Stimulated activated CD8-positive, alpha-beta memory T cell treated with anti-CD3 and anti-CD28 coated beads, Interleukin-15, amount 100 ng/mL, for 48 hours (primary cell): ENCODE measurements at regions not wholly inside any gene's neighbourhood (a gene's known extent, or its start where the extent isn't known, plus 50 kb on each side); places are given as distances from the start of the nearest gene placed in this dataset.

ENCODE experiments used
- DNase-seq, 2 donors: peaks; one replicate each; pipeline ENCODE4 v3.0.0-alpha.2; 2020; ENCODE audit warnings: low read depth in 2 of 2

DNA sequence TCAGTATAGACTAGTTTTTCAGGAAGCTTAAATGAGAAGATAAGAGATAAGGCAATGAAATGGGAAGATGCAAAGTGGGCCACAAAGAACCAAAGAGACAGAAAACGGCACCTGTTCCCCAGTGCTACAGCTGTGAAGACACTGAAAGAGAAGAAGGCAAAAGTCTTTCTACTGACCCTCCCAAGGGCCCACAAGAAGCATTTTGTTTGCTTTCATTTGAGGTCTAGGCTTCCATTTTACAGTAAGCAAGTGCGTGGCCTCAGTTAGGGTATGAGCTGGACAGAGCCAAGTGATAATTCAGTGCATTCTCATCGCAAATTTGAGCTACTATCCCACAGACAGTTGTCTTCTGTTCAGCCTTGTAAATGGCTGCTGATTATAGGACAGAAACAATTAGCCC lies 53.4 kb upstream of the STK17B start:
- DNase-seq = no peak

DNA sequence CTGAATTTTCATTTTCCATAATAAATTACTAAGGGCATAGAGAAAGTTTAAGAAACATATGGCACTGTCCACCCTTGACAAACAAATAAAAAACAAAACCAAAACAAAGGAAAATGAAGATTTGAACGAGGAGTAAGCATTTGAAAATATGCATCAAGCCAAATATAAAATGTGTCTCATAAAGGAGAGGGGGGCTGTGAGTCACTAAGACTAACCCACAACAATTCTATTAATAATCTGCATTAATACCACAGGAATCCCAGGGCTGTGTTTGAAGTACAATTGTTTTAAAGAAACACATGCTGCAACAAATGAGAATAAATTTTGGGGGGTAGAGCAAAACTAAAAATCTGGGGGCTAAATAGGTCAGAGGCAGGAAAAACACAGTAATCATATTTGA lies 53.8 kb upstream of the STK17B start:
- no peak for DNase-seq

DNA sequence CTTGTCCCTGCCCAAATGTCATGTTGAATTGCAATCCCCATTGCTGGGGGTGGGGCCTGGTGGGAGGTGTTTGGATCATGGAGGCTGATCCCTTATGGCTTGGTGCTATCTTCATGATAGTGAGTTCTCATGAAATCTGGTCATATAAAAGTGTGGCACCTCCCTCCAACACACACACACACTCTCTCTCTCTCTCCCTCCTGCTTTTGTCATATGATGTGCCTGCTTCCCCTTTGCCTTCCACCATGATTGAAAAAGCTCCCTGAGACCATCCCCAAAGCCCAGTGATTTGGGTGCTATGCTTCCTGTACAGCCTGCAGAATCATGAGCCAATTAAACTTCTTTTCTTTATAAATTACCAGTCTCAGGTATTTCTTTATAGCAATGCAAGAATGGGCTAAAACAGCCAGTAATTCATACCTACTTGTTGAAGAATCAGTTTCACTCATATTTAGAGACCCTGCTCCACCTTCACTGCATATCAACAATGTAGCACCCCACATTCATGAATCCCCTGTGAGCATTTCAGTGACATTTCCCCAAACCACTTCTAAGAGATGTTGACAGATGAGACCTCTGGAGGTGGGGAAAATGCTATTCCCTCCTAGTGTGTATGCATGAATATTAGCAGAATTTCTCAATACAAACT lies 54.8 kb upstream of the STK17B start:
- no peak for DNase-seq

- no peak for DNase-seq
These were observed 55.3 kb upstream of the STK17B start for GRCh38 chr2:196226707-196227065.

DNA sequence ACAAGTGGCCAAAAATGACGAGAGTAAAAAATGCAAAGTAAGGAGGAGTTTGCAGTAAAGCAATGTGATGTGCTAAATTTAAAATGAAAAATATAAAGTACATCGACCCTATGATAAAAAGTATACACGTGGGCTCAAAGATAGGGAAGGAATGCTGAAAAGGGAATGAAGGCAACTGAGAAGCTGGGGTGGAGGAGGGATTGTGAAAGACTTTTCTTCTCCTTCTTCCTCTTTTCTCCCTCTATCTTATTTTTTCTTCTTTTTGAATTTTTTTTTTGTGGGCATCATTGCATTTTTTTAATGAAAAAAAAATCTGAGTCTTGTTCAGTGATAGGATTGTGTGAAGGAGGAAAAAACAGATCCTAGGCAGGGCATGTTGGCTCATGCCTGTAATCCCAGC lies 57.6 kb upstream of the STK17B start:
- DNase-seq = no peak

DNA sequence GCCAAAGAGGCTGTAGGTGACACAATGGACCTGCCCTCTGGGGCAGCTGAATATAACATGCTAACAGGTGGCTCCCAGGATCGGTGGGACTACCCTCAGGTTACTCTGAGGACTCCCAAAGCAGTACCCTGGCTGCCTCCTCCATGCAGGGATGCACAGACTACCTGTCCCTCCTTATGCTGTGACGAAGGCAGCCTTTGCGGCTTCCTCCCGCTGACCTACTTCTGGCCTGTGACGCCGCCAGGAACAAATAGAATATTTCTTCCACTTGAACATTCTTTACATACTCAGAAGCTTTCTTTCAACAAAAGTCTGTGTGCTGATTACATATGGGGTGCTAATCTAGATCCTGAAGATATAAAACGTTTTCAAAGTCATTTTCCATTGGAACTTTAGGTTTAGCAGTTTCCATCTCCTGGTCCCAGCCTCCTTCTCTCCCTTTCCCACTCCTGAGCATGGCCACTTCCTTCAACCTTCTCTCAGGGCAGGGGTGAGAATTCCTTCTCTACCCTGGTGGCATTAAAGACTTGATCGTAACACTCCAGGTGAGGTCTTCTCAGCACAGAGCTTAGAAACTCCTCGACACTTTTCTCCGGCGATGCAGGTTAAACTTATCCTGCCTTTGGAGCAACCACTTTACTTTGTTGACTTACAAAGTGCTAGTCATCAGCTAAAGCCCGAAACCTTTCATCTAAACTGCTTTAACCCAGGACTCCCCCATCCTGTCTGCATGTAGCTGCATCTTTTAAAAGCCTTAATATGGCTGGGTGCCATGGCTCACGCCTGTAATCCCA lies 58.9 kb upstream of the STK17B start:
- no peak for DNase-seq

DNA sequence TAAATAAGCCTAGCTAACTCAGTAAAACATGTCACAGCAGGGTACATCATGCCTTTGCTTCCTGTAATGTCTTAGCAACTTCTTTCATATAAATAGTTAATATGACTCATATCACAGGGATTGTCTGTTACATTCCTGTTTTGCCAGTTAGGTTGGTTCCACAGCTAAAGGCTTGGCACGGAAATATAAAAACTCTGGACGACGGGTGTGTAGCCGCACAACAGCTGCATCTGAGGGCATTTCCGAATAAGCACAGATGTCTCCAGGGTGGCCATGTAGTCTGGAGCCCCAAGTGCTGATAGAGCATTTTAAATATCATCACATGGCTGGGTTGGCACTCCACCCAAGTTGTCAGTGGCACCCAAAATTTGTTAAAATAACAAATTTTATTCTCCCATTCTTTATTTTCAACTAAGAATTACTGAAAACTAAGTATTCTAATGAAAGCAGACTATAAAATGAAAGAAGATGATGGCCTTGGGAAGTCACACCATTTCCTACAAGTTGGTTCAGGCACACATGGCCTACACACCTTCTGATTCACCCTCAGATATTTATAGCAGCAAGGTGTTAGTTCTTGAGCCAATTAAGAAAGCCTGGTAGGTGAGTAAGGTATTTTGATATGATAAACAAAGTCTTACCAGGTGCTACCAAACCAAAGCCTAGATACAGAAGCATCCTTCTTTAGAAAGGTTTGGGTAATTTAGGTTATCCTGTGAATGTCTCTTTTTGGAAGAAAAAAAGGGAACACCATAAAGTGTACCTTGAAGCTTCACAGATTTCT lies 61.8 kb upstream of the STK17B start:
- DNase-seq = no peak

DNA sequence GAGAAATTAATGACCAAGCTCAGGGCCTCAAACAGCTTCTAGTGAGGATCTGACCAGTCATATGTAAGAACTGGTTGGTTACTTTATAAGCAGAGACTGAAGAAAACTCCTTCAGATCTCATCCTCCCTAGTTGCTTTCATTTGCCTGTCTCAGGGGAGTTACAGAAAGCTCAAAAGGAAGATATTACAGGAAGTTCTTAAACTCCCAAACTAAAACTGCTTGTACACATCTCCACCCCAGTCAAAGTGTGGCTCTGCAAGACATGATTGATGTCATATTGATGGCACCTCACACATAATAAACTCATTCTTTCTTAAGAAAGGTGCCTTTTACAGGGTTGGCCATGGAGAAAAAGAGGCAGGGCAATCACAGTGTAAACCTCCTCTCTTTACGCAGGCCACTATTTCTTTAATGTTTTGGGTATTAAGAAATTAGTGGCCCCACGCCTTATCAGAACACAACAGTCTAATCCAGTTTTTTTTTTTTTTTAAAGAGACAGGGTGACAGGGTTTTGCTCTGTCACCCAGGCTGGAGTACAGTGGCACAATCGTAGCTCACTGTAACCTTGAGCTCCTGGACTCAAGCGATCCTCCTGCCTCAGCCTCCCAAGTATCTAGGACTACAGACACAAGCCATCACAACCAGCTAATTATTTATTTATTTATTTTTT lies 62.6 kb upstream of the STK17B start:
- no peak for DNase-seq

DNA sequence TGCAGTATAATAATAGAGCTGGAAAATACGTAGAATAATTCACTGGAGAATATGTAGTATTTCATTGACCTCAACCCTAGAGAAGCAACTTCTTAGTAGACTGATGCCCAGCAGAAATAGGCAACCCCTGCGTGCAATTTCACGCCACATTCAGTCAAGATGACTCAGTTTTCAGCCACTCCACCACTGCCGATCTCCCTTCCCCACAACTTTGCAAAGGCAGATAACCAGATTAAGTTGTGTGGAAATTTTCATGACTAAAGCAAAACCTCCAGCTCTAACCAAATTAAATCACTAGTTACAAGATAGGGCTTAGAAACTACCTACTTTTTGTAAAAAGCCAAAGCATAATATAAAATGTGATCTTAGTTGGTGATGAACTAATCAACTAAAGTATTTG lies 63.3 kb upstream of the STK17B start:
- peak; percentile 66 to 67 for DNase-seq

DNA sequence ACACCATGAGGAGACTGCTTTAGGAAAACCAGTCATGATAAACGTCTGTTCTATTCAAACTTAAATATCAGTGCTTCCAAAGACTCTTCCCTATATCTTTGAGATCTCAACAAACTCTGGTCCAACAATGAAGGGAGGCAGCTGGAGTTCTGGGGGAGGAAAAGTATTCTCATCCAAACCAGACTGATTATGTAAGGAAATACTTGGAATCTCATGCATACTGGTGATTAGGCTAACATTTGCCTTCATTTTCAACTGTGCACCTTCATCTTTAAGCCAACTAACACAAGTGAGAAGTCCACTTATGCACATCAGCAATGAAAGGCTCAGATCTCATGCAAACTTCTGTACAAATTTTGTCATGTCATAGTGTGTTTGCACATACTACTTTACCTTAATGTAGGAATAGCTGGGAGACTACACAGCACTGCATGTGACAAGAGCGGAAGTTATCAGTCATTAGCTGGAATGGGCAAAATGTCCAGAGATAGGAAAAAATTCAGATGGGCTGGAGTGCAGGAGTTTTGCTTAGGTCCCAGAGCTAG lies 67.5 kb upstream of the STK17B start:
- no peak for DNase-seq

DNA sequence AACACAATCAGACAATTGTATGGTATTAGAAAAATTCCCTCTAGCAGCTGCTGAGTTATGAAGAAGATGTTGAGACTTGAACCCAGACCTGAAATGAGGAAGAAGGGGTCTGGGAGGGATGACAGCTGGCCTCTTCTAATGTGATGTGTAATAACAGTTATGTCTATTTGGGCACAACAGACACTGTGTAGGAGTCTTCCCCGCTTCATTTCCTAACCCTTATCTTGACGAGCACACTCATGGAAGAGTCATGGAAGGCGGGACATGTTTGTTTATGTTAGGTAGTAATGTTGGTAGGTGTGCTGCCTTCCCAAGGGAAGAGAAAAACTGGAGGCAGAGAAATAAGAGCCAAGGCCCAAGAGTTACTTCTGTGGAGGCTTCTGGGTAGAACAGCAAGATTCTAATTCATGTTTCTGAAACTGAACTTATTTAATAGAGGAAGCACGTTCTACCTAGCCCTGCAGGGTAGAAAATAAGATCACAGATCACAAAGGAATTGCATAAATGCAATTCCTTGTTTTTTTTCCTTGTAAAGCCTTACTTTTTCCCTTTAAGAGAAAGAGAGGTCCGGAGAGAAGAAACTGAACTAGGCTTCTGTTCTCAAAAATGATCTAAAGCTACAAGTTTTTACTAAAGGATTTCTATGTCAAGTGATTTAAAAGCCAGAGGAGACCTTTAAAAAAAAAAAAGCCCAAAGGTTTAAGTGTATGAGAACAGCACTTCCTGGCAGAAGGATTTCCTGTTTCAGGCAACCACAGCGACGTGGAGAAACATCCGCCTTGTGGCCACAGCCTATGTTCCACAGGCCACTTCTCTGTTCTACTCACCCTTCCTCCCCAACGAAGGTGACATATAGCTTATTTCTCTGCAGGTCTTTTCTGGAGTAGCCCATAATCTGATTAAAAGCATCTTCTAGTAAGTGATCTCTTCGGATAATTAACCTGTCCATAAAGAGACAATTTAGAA lies 68.5 kb upstream of the STK17B start:
- DNase-seq = peak; percentile 77

- no peak for DNase-seq
These were observed 69.8 kb upstream of the STK17B start for GRCh38 chr2:196241175-196241574.

- no peak for DNase-seq
These were observed 70.8 kb upstream of the STK17B start for GRCh38 chr2:196242131-196242620.

GRCh38 chr2:196244516-196244915 lies 73.1 kb upstream of the STK17B start:
- DNase-seq = no peak

DNA sequence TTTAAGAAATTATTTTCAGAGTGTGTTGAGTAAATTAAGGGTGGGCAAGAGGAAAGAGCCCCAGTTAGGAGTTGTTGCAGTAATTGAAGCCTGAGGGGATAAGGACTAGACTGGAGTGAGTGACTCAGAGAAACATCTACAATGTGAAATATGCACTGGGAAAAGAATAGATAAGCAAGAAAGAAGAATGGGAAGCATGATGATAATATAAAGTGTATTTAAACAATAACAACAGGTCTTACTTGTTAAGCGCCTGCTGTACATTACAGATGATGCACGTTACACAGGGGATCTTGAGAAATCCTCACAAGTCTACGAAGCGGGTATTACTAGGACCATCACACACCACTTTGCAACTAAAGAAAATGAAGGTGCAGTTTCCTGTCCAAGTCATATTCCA lies 73.6 kb upstream of the STK17B start:
- DNase-seq = no peak

GRCh38 chr2:196245378-196246140 lies 74.2 kb upstream of the STK17B start:
- DNase-seq = no peak

GRCh38 chr2:196247114-196247975 lies 76.0 kb upstream of the STK17B start:
- DNase-seq = no peak

GRCh38 chr2:196247976-196248280 lies 76.5 kb upstream of the STK17B start:
- DNase-seq = no peak

DNA sequence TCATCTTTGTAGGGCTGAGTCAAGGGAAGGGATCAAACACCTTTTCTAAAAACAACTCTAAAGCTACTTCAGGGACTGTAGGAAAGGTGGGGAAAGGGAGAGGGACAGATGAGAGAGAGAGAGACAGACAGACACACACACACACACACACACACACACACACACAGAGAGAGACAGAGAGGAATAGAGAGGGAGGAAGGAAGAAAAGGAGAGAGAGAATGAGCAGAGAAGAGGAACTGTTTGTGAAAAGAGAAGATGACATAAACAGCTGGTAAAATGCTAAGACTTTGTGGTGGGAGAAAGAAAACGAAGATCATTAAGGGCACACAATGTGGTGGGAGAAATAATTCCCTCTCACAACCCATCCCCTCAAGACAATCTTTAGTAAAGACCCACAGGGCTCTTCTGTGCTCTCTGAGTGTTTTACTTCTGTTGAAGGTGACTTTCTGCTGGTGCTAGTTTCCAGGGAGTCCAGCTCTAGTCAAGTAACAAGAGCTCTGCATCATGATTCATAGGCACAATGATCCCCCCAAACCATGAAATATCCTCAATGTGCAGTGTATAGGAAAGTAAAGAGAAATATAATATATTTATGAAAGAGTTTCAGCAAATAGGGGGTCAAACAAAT lies 77.2 kb upstream of the STK17B start:
- DNase-seq = no peak
